Thyroid gland (tissue), 4 donors: ENCODE measurements at regions not wholly inside any gene's neighbourhood (a gene's known extent, or its start where the extent isn't known, plus 50 kb on each side); places are given as distances from the start of the nearest gene placed in this dataset.
"Not testable (repeated sequence)": the region's sequence is repeated elsewhere in the genome, so short reads cannot be mapped to it uniquely, and the experiment has no call there.

Experiments used
- CTCF ChIP-seq, 6 experiments: fragments of 200-600 bp in 3 of 6; fragments of 450-650 bp in 3 of 6; sonication (generic) in 3 of 6; IDR thresholded peaks; one replicate each; pipeline ENCODE4 v1.5.1; 2016 to 2019; ENCODE audit warnings: antibody characterized with exemption in 6 of 6, mild to moderate bottlenecking in 2 of 6, inconsistent platforms in 1 of 6, moderate library complexity in 1 of 6
- POLR2A ChIP-seq, 2 donors: fragments of 450-650 bp; IDR thresholded peaks; one replicate each; pipeline ENCODE4 v1.6.1; 2017; ENCODE audit warnings: antibody characterized with exemption in 2 of 2, mild to moderate bottlenecking in 2 of 2, moderate library complexity in 1 of 2

GRCh38 chr2:95755956-95756669 is 164.3 kb downstream of the TRIM43 start:
- not testable (repeated sequence) for TF ChIP-seq CTCF, POLR2A (IDR thresholded peaks at IDR 0.05)
